T-helper 1 cell treated with Interleukin-12 subunit alpha and Interleukin-12 subunit beta and Interleukin-4 antibody, amounts not matched to agents 30 ng/mL and 1 ng/mL, for 36 hours (primary cell): ENCODE measurements at regions not wholly inside any gene's neighbourhood (a gene's known extent, or its start where the extent isn't known, plus 50 kb on each side); places are given as distances from the start of the nearest gene placed in this dataset.

Experiments
- intact Hi-C: fragments of 100-400 bp; cut with micrococcal nuclease; formaldehyde crosslinking; loops from one replicate; pipeline ENCODE4 v1.15.1; 2024

GRCh38 chr11:116698080-116698479 is 74.7 kb downstream of the BUD13 start:
- intact Hi-C loops = no loop called here

DNA sequence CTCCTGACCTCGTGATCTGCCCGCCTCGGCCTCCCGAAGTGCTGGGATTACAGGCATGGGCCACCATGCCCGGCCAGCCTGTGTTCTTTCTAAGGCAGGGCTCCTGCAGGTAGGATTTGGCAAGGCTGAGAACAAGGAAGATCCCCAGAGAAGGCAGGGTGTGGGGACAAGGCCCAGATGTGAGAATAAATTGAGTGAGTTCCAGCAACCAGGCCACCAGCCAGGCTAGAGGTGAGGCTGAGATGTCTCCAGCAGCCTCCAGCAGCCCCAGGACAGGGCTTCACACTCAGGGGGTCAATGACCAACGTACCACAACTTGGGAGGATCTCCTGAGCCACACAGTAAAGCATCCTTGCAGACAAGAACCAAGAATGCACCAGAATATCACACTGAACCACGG is 75.1 kb downstream of the BUD13 start:
- intact Hi-C loops = no loop called here

GRCh38 chr11:116697011-116697410 is 75.8 kb downstream of the BUD13 start:
- intact Hi-C loops = no loop called here

DNA sequence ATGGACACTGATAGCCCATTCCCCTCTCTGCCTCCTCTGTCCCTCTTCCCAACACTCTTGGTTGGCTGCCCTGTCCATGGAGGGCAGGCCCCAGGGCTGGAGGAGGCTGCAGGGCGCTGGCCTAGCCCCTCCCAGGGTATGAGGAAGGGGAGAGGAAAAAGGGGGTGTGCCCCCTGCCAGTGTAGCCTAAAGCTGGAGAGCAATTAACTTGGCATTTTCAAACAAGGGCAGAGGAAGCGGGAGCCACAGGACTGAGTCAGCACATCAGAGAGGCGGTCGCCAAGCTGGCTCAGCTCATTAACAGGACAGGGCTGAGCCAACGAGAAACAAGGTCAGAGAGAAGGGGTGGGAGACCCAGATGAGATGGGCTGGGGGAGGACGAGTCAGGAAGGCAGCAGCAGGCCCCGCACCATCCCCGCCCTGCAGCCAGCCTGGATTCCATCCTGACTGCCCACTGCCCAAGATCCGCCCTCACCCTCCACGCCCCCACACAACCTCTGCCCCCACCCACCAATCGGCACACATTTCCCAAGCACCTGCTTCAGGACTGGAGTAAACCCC is 76.3 kb downstream of the BUD13 start:
- intact Hi-C loops = no loop called here

GRCh38 chr11:116695657-116696254 is 77.0 kb downstream of the BUD13 start:
- intact Hi-C loops = no loop called here

- intact Hi-C loops = loop anchor here (5.0 kb wide), 1 partner anchor 183 kb away; no protein-coding TSS in a partner anchor
These were observed 77.8 kb downstream of the BUD13 start for GRCh38 chr11:116694815-116695590.

GRCh38 chr11:116694349-116694725 is 78.5 kb downstream of the BUD13 start:
- intact Hi-C loops = loop anchor here (5.0 kb wide), 1 partner anchor 182 kb away; no protein-coding TSS in a partner anchor

- intact Hi-C loops = loop anchor here (5.0 kb wide), 1 partner anchor 181 kb away; no protein-coding TSS in a partner anchor
These were observed 79.0 kb downstream of the BUD13 start for GRCh38 chr11:116693593-116694348.

- intact Hi-C loops = loop anchor here (5.0 kb wide), 1 partner anchor 181 kb away; no protein-coding TSS in a partner anchor
These were observed 79.7 kb downstream of the BUD13 start for GRCh38 chr11:116693102-116693570.

GRCh38 chr11:116692318-116693101 is 80.3 kb downstream of the BUD13 start:
- intact Hi-C loops = loop anchor here (5.0 kb wide), 1 partner anchor 180 kb away; no protein-coding TSS in a partner anchor

DNA sequence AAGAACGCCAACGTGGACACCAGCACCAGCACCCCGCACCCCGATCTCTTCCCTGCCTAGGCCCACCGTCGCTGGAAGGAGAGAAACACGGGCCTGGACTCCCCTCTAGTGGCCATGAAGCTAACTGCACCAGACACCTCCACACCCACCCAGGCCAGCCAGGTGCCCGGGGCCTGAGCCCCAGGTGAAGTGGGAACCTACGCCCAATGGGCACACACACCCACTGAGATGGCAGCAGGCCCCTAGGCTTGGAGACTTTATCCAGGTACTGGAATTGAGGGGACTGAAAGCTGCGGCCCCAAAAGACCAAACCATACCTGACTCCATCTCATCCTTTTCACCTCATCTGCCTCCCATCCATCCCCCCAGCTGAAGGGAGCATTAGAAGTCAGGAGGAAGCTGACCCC is 81.0 kb downstream of the BUD13 start:
- intact Hi-C loops = loop anchor here (5.0 kb wide), 1 partner anchor 179 kb away; no protein-coding TSS in a partner anchor

DNA sequence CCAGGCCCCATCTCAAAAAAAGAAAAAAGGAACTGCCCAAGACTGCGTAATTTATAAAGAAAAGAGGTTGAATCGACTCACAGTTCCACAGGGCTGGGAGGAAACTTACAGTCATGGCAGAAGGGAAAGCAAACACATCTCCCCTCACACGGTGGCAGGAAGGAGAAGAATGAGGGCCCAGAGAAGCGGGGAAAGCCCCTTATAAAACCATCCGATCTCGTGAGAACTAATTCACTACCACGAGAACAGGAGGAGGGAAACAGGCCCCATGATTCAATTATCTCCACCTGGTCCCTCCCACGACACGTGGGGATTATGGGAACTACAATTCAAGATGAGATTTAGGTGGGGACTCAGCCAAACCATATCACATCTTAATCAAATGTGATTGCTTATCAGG is 82.2 kb downstream of the BUD13 start:
- intact Hi-C loops = loop anchor here (5.0 kb wide), 1 partner anchor 178 kb away; no protein-coding TSS in a partner anchor

- intact Hi-C loops = loop anchor here (5.0 kb wide), 1 partner anchor 177 kb away; no protein-coding TSS in a partner anchor
These were observed 83.2 kb downstream of the BUD13 start for GRCh38 chr11:116689413-116690127.

DNA sequence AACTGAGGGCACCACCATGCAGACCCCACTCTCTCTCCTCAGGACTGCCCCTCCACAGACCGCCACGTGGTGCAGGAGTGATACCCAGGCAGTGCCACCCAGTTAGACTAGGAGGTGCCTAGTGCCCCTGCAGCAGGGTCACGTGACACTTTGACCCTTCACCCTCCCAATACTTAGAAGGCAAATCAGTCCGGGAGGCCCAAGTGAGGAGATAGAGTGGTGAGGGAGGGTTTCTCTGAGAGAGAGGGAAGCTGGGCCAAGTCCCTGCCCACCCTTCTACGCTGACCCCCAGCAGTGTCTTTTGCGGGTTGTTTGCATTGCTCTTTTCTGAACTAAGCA is 84.6 kb downstream of the BUD13 start:
- intact Hi-C loops = no loop called here

GRCh38 chr11:116687458-116688201 is 85.2 kb downstream of the BUD13 start:
- intact Hi-C loops = no loop called here

- intact Hi-C loops = no loop called here
These were observed 85.9 kb downstream of the BUD13 start for GRCh38 chr11:116686866-116687265.

DNA sequence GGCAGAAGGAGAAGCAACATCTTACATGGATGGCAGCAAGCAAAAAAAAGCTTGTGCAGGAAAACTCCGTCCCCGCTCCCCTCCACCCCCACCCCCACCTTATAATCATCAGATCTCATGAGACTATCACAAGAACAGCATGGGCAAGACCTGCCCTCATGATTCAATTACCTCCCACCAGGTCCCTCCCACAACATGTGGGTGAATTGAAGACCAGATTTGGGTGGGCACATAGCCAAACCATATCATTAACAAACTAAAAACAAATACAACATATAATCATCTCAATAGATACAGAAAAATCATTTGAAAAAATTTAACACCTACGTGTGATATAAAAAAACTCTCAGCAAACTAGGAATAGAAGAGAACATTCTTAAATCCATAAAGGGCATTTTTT is 88.8 kb downstream of the BUD13 start:
- intact Hi-C loops = no loop called here

DNA sequence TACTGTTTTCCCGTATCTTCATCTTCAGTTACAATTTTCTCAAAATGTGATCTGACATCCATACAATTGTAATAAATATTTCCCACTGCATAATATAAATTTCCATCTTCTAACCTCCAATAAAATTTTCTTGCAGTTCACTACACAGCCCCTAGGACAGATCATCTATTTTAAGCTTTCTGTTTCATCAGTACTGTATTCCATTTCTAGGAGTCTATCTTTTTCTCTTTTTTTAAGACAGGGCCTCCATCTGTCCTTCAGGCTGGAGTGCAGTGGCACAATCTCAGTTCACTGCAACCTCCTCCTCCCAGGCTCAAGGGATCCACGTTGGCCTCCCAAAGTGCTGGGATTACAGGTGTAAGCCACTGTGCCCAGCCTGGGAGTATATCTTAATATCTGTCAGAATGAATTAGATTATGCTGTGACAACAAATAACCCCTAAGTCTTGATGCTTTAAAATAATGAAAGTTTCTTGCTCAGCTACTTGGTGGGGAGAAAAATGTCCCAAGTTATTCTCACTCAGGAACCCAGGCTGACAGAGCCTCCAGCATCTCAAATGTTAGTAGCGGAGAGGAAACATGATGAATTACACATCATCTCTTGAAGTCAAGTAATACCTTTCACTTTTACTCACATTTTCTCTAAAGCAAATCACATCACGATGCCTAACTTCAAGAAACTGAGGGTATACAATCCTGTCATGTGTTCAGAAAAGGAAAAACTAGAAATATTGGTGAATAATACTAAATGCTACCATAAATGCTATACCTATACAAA is 92.2 kb downstream of the BUD13 start:
- intact Hi-C loops = no loop called here
